Spleen (tissue), 11 donors: ENCODE measurements at regions not wholly inside any gene's neighbourhood (a gene's known extent, or its start where the extent isn't known, plus 50 kb on each side); places are given as distances from the start of the nearest gene placed in this dataset.

Source experiments
- DNase-seq: peaks from one replicate; pipeline ENCODE4 v3.0.0-alpha.2; 2020
- H3K27ac ChIP-seq, 8 donors: fragments of 200-600 bp; sonication (generic) in 7 of 8; 1 replicate in 4 of 8; 2 replicates in 4 of 8; pipeline versions ENCODE4 v1.5.0 to v1.8.0; 2016 to 2021; ENCODE audit warnings: inconsistent platforms in 4 of 8, mild to moderate bottlenecking in 4 of 8, moderate library complexity in 1 of 8
- H3K27me3 ChIP-seq, 7 donors: fragments of 200-600 bp; sonication (generic) in 6 of 7; replicated peaks in 1 of 7; 1 replicate in 4 of 7; 2 replicates in 3 of 7; pipeline versions ENCODE4 v1.5.0 to v1.8.0; 2016 to 2021; ENCODE audit warnings: inconsistent platforms in 3 of 7, mild to moderate bottlenecking in 1 of 7
- H3K36me3 ChIP-seq, 6 donors: fragments of 200-600 bp; sonication (generic) in 5 of 6; 1 replicate in 4 of 6; 2 replicates in 2 of 6; pipeline versions ENCODE4 v1.5.0 to v1.8.0; 2016 to 2021; ENCODE audit warnings: inconsistent platforms in 2 of 6
- H3K4me1 ChIP-seq, 6 donors: fragments of 200-600 bp; sonication (generic) in 5 of 6; 1 replicate in 3 of 6; 2 replicates in 3 of 6; pipeline versions ENCODE4 v1.5.0 to v1.8.0; 2016 to 2021; ENCODE audit warnings: inconsistent platforms in 3 of 6
- H3K4me3 ChIP-seq, 8 donors: fragments of 200-600 bp; sonication (generic) in 7 of 8; 1 replicate in 4 of 8; 2 replicates in 4 of 8; pipeline versions ENCODE4 v1.5.0 to v1.8.0; 2016 to 2021; ENCODE audit warnings: inconsistent platforms in 4 of 8, mild to moderate bottlenecking in 4 of 8, moderate library complexity in 2 of 8
- H3K9me3 ChIP-seq, 8 donors: fragments of 200-600 bp; sonication (generic) in 7 of 8; 1 replicate in 4 of 8; 2 replicates in 4 of 8; pipeline versions ENCODE4 v1.5.0 to v1.8.0; 2016 to 2021; ENCODE audit warnings: inconsistent platforms in 4 of 8
- CTCF ChIP-seq, 11 experiments: fragments of 200-600 bp in 7 of 11; fragments of 450-650 bp in 4 of 11; sonication (generic) in 4 of 11; IDR thresholded peaks in 8 of 11; conservative IDR thresholded peaks in 3 of 11; 1 replicate in 7 of 11; 2 replicates in 4 of 11; pipeline versions ENCODE4 v1.4.0 to v1.8.0; 2016 to 2021; ENCODE audit warnings: antibody characterized with exemption in 11 of 11, inconsistent platforms in 4 of 11, mild to moderate bottlenecking in 1 of 11
- POLR2A ChIP-seq, 3 donors: fragments of 450-650 bp; IDR thresholded peaks; one replicate each; pipeline ENCODE4 v1.5.1; 2017; ENCODE audit warnings: antibody characterized with exemption in 3 of 3, mild to moderate bottlenecking in 1 of 3
- POLR2AphosphoS5 ChIP-seq, 3 donors: sonication (generic); formaldehyde crosslinking; IDR thresholded peaks; one replicate each; pipeline ENCODE4 v1.5.1; 2017; ENCODE audit warnings: antibody characterized with exemption in 3 of 3
- WGBS, 5 donors: extraction: QIAGEN DNeasy Blood & Tissue Kit in 3 of 5; methylation state at CpG; one replicate each; pipeline versions ENCODE4 v1.1.5 to v1.1.7; 2013 to 2018; 5-methylcytosine and 5-hydroxymethylcytosine counted together
- intact Hi-C: fragments of 100-400 bp; cut with DNase I; formaldehyde crosslinking; loops from one replicate; pipeline ENCODE4 v1.15.0; 2023; ENCODE audit warnings: low total_unique reads
- donor health status: healthy with polysubstance abuse.
- donor health status: DM: no; HTN: no; CAD: no; lungs with moderate emphysema.
- donor health status: DM: no; HTN: no; CAD: no.
- donor health status: Bipolar disorder and iron deficiency.
- donor health status: healthy.
- donor health status: DM: no; HTN: no; CAD: no.
- donor health status: DM: yes; HTN: yes; CAD: no.

- intact Hi-C loops, result no loop called here
- Histone ChIP-seq H3K36me3 (no peaks in the 10 kb centered on the region), H3K4me3 (no peak overlapping the region), H3K9me3 (peaks cover 0 to 20% (median 7%) of the 10 kb centered on the region in 8 donors), H3K27me3 (no peaks in the 10 kb centered on the region), H3K27ac (no peak overlapping the region), H3K4me1 (no peaks in the 10 kb centered on the region)
- no peak for DNase-seq
- 59 to 89% (median 78%) methylated on average over 2 of the region's 2 CpGs for WGBS, 5 donors
- TF ChIP-seq POLR2AphosphoS5 (IDR thresholded peaks at IDR 0.05), result no peak
- no peak for TF ChIP-seq POLR2A (IDR thresholded peaks at IDR 0.05)
- TF ChIP-seq CTCF (IDR thresholded peaks at IDR 0.05 in 8 of 11, conservative IDR thresholded peaks at IDR 0.05 in 3 of 11), result no peak
Measured at GRCh38 chr3:23029001-23029400, 174.1 kb upstream of the UBE2E2 start.

GRCh38 chr3:23035927-23036640 is 167.0 kb upstream of the UBE2E2 start:
- peaks cover 0 to 12% (median 0%) of the 10 kb centered on the region in 8 donors for H3K9me3 ChIP-seq
- no peaks in the 10 kb centered on the region for H3K36me3 ChIP-seq
- H3K4me1 ChIP-seq, result peaks cover 0 to 14% (median 3%) of the 10 kb centered on the region in 6 donors
- H3K27me3 ChIP-seq, result peaks cover 0 to 6% (median 0%) of the 10 kb centered on the region in 7 donors
- no peak overlapping the region for H3K4me3 ChIP-seq
- TF ChIP-seq CTCF (IDR thresholded peaks at IDR 0.05 in 8 of 11, conservative IDR thresholded peaks at IDR 0.05 in 3 of 11), result no peak
- no peak overlapping the region for H3K27ac ChIP-seq
- 65 to 82% (median 71%) methylated on average over 7 to 9 of the region's 9 CpGs for WGBS, 5 donors
- intact Hi-C loops, result no loop called here
- DNase-seq, result no peak

GRCh38 chr3:23036728-23037127 is 166.4 kb upstream of the UBE2E2 start:
- TF ChIP-seq CTCF (IDR thresholded peaks at IDR 0.05 in 8 of 11, conservative IDR thresholded peaks at IDR 0.05 in 3 of 11) (no peak), POLR2A (IDR thresholded peaks at IDR 0.05) (no peak), POLR2AphosphoS5 (IDR thresholded peaks at IDR 0.05) (no peak)
- 15 to 28% (median 19%) methylated on average over 4 of the region's 4 CpGs for WGBS, 5 donors
- peaks cover 0 to 14% (median 3%) of the 10 kb centered on the region in 6 donors for H3K4me1 ChIP-seq
- peaks cover 0 to 6% (median 0%) of the 10 kb centered on the region in 8 donors for H3K9me3 ChIP-seq
- intact Hi-C loops, result no loop called here
- no peak overlapping the region for H3K27ac ChIP-seq
- H3K27me3 ChIP-seq, result peaks cover 0 to 6% (median 0%) of the 10 kb centered on the region in 7 donors
- H3K36me3 ChIP-seq, result no peaks in the 10 kb centered on the region
- H3K4me3 ChIP-seq, result no peak overlapping the region
- no peak for DNase-seq

- no peak for DNase-seq
- 28 to 36% (median 32%) methylated on average over 2 of the region's 2 CpGs for WGBS, 5 donors
- TF ChIP-seq POLR2AphosphoS5 (IDR thresholded peaks at IDR 0.05) (no peak), CTCF (IDR thresholded peaks at IDR 0.05 in 8 of 11, conservative IDR thresholded peaks at IDR 0.05 in 3 of 11) (no peak), POLR2A (IDR thresholded peaks at IDR 0.05) (no peak)
- peaks cover 0 to 14% (median 3%) of the 10 kb centered on the region in 6 donors for H3K4me1 ChIP-seq
- intact Hi-C loops, result no loop called here
- no peak overlapping the region for H3K27ac ChIP-seq
- H3K4me3 ChIP-seq, result no peak overlapping the region
- H3K36me3 ChIP-seq, result no peaks in the 10 kb centered on the region
- H3K9me3 ChIP-seq, result no peaks in the 10 kb centered on the region
- H3K27me3 ChIP-seq, result peaks cover 0 to 6% (median 0%) of the 10 kb centered on the region in 7 donors
Measured at GRCh38 chr3:23038471-23038870, 164.7 kb upstream of the UBE2E2 start.
